GM23248 (cell line): ENCODE measurements at regions not wholly inside any gene's neighbourhood (a gene's known extent, or its start where the extent isn't known, plus 50 kb on each side); places are given as distances from the start of the nearest gene placed in this dataset.

Experiments
- EZH2 ChIP-seq: fragments of 200-600 bp; sonication (generic); IDR thresholded peaks from 2 replicates; pipeline ENCODE4 v1.6.1; 2018; ENCODE audit warnings: antibody characterized with exemption, mild to moderate bottlenecking; ENCODE audit not compliant: insufficient read depth, poor library complexity, severe bottlenecking
- EZH2phosphoT487 ChIP-seq: fragments of 200-600 bp; sonication (generic); IDR thresholded peaks from 2 replicates; pipeline ENCODE4 v1.6.1; 2018; ENCODE audit warnings: antibody characterized with exemption, moderate library complexity, mild to moderate bottlenecking, low read depth; ENCODE audit not compliant: insufficient read depth

DNA sequence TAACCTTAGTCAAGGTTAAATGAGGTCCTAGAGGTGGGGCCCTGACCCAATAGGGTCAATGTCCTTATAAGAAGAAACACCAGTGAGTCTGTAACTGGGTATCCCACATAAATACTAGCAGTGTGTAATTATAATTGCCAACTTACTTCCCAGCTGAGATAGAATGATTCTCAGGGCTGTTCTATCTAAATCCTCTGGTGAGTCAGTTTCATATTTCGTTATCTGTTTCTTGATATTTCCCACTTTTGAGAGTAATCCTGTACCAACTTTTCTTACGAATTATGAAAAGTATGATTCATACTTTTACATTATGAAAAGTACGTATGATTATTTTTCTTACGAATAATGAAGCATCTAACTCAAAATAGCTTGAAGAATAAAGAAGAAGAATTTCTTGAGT, 546.8 kb upstream of the NETO1 start:
- TF ChIP-seq EZH2 (no peak), EZH2phosphoT487 (no peak)
